OCI-LY7 (cell line): ENCODE measurements at regions not wholly inside any gene's neighbourhood (a gene's known extent, or its start where the extent isn't known, plus 50 kb on each side); places are given as distances from the start of the nearest gene placed in this dataset.

ENCODE experiments used
- EZH2phosphoT487 ChIP-seq: fragments of 200-600 bp; sonication (generic); IDR thresholded peaks from 2 replicates; pipeline ENCODE4 v1.6.1; 2018; ENCODE audit warnings: low read depth, borderline replicate concordance, mild to moderate bottlenecking, mixed run types, antibody characterized with exemption, low read length, moderate library complexity, mixed read lengths
- TF ChIP-seq, protein P1 (sequence below): fragments of 200-600 bp; sonication (generic); conservative IDR thresholded peaks from 2 replicates; pipeline ENCODE4 v1.5.1; 2014; ENCODE audit warnings: mild to moderate bottlenecking, antibody characterized with exemption, low read length, moderate library complexity, mixed read lengths

DNA sequence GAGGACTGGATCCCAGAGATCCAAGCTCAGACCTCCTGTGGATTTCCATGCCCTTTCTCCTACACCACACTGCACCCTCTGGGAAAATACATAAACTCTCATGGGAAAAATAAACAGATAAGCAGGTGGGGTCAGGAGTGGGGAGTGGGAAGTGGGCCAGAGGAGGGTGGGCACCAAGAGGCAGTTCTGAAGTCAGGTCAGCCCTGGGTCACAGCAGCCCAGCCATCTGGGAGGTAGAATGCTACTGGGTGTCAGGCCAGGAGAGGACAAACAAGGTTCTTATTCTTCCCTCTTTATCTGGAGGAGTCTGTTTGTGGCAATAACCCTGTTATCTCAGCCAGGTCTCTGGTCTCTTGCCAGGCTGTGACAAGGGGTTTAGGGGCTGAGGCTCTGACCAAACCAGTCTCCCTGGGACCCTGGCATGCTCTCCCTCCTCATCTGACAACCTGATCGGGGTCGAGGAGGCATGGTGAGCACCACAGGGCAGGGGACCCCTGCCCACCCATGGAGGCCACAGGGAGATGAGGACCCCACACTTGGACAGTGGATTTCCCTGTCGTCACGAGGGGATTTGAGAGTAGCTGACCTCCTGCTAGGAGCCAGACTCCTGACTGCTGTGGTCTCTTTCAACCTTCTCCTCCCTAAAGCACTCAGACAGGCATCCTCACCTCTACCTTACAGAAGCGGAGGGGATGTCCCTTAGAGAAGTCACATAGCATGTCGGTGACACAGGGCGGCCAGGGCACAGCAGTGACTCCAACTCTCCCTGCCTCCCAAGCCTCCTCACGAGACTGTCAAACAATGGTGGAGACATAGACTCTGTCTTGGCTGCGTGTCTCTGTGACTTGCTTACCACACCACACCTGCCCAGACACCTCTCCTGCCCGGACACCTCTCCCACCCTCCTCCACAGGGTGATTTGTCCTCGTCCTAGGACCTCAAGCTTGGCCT is 51.3 kb upstream of the IFFO2 start:
- TF ChIP-seq, protein P1, sequence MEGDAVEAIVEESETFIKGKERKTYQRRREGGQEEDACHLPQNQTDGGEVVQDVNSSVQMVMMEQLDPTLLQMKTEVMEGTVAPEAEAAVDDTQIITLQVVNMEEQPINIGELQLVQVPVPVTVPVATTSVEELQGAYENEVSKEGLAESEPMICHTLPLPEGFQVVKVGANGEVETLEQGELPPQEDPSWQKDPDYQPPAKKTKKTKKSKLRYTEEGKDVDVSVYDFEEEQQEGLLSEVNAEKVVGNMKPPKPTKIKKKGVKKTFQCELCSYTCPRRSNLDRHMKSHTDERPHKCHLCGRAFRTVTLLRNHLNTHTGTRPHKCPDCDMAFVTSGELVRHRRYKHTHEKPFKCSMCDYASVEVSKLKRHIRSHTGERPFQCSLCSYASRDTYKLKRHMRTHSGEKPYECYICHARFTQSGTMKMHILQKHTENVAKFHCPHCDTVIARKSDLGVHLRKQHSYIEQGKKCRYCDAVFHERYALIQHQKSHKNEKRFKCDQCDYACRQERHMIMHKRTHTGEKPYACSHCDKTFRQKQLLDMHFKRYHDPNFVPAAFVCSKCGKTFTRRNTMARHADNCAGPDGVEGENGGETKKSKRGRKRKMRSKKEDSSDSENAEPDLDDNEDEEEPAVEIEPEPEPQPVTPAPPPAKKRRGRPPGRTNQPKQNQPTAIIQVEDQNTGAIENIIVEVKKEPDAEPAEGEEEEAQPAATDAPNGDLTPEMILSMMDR: no peak
- TF ChIP-seq EZH2phosphoT487: no peak
